ENCODE measurements at regions not wholly inside any gene's neighbourhood (a gene's known extent, or its start where the extent isn't known, plus 50 kb on each side); places are given as distances from the start of the nearest gene placed in this dataset.

GRCh38 chr13:105463011-105463501 lies 1072.4 kb downstream of the EFNB2 start:
- Mint-ChIP-seq H3K4me1 (ENCODE audit: low read depth in 2 of 2) (no peaks in the 10 kb centered on the region), H3K27me3 (no peaks in the 10 kb centered on the region), H3K9me3 (peaks cover 5% of the 10 kb centered on the region), H3K36me3 (no peaks in the 10 kb centered on the region), H3K27ac (no peak overlapping the region), H3K4me3 (no peak overlapping the region)
- no peak for ATAC-seq
- DNase-seq (ENCODE audit: low spot score) = no peak

GRCh38 chr13:105462098-105462497 lies 1073.4 kb downstream of the EFNB2 start:
- Mint-ChIP-seq H3K4me1 (ENCODE audit: low read depth in 2 of 2) (no peaks in the 10 kb centered on the region), H3K4me3 (no peak overlapping the region)

GRCh38 chr13:105452895-105453294 lies 1082.6 kb downstream of the EFNB2 start:
- H3K9me3 Mint-ChIP-seq = peaks cover 2% of the 10 kb centered on the region
- H3K27ac Mint-ChIP-seq = no peak overlapping the region
- no peaks in the 10 kb centered on the region for H3K4me1 Mint-ChIP-seq (ENCODE audit: low read depth in 2 of 2)
- peaks cover 6% of the 10 kb centered on the region for H3K36me3 Mint-ChIP-seq
- H3K4me3 Mint-ChIP-seq = no peak overlapping the region
- no peaks in the 10 kb centered on the region for H3K27me3 Mint-ChIP-seq
- DNase-seq (ENCODE audit: low spot score) = no peak
- ATAC-seq = no peak

More at GRCh38 chr13:105462098-105462497, 1073.4 kb downstream of the EFNB2 start:
- H3K27ac Mint-ChIP-seq = no peak overlapping the region
- H3K9me3 Mint-ChIP-seq = peaks cover 5% of the 10 kb centered on the region
- DNase-seq (ENCODE audit: low spot score) = no peak
- ATAC-seq = no peak
- no peaks in the 10 kb centered on the region for H3K36me3 Mint-ChIP-seq
- no peaks in the 10 kb centered on the region for H3K27me3 Mint-ChIP-seq

- Mint-ChIP-seq H3K27ac (no peak overlapping the region), H3K27me3 (no peaks in the 10 kb centered on the region), H3K36me3 (peaks cover 4% of the 10 kb centered on the region), H3K9me3 (peaks cover 2% of the 10 kb centered on the region), H3K4me3 (no peak overlapping the region), H3K4me1 (ENCODE audit: low read depth in 2 of 2) (peaks cover 3% of the 10 kb centered on the region in 2 donors)
- ATAC-seq = no peak
- DNase-seq (ENCODE audit: low spot score) = no peak
These were observed 1084.7 kb downstream of the EFNB2 start for GRCh38 chr13:105450784-105451183.

- ATAC-seq (no peak), DNase-seq (ENCODE audit: low spot score) (no peak)
- Mint-ChIP-seq H3K27me3 (no peaks in the 10 kb centered on the region), H3K36me3 (no peaks in the 10 kb centered on the region), H3K9me3 (no peaks in the 10 kb centered on the region), H3K27ac (no peak overlapping the region), H3K4me1 (ENCODE audit: low read depth in 2 of 2) (peaks cover 5% of the 10 kb centered on the region in 2 donors), H3K4me3 (no peak overlapping the region)
These were observed 1086.7 kb downstream of the EFNB2 start for GRCh38 chr13:105448811-105449210.

- H3K4me3 Mint-ChIP-seq = peak overlapping the region; percentile 58
- DNase-seq (ENCODE audit: low spot score) (no peak), ATAC-seq (no peak)
- no peaks in the 10 kb centered on the region for H3K36me3 Mint-ChIP-seq
- H3K27ac Mint-ChIP-seq = no peak overlapping the region
- H3K27me3 Mint-ChIP-seq = no peaks in the 10 kb centered on the region
- no peaks in the 10 kb centered on the region for H3K9me3 Mint-ChIP-seq
- H3K4me1 Mint-ChIP-seq (ENCODE audit: low read depth in 2 of 2) = peaks cover 5% of the 10 kb centered on the region in 2 donors
These were observed 1089.3 kb downstream of the EFNB2 start for GRCh38 chr13:105446197-105446596.

- Mint-ChIP-seq H3K27ac (no peak overlapping the region), H3K4me1 (ENCODE audit: low read depth in 2 of 2) (peaks cover 5% of the 10 kb centered on the region in 2 donors), H3K9me3 (no peaks in the 10 kb centered on the region), H3K36me3 (no peaks in the 10 kb centered on the region), H3K27me3 (no peaks in the 10 kb centered on the region), H3K4me3 (peak overlapping the region; percentile 58)
- no peak for DNase-seq (ENCODE audit: low spot score)
- peak in 1 of 2 donors; percentile 52 for ATAC-seq
These were observed 1089.7 kb downstream of the EFNB2 start for GRCh38 chr13:105445796-105446195.

- H3K36me3 Mint-ChIP-seq = no peaks in the 10 kb centered on the region
- ATAC-seq (no peak), DNase-seq (ENCODE audit: low spot score) (no peak)
- H3K4me3 Mint-ChIP-seq = no peak overlapping the region
- H3K4me1 Mint-ChIP-seq (ENCODE audit: low read depth in 2 of 2) = peaks cover 5% of the 10 kb centered on the region in 2 donors
- H3K27ac Mint-ChIP-seq = no peak overlapping the region
- no peaks in the 10 kb centered on the region for H3K27me3 Mint-ChIP-seq
- no peaks in the 10 kb centered on the region for H3K9me3 Mint-ChIP-seq
These were observed 1092.3 kb downstream of the EFNB2 start for GRCh38 chr13:105442949-105443699.

GRCh38 chr13:105442040-105442439 lies 1093.4 kb downstream of the EFNB2 start:
- Mint-ChIP-seq H3K27me3 (no peaks in the 10 kb centered on the region), H3K9me3 (no peaks in the 10 kb centered on the region), H3K4me1 (ENCODE audit: low read depth in 2 of 2) (peaks cover 5% of the 10 kb centered on the region in 2 donors), H3K27ac (no peak overlapping the region), H3K4me3 (no peak overlapping the region), H3K36me3 (no peaks in the 10 kb centered on the region)
- no peak for ATAC-seq
- no peak for DNase-seq (ENCODE audit: low spot score)

- Mint-ChIP-seq H3K36me3 (no peaks in the 10 kb centered on the region), H3K27me3 (no peaks in the 10 kb centered on the region), H3K9me3 (no peaks in the 10 kb centered on the region), H3K27ac (no peak overlapping the region), H3K4me1 (ENCODE audit: low read depth in 2 of 2) (peaks cover 5% of the 10 kb centered on the region in 2 donors), H3K4me3 (no peak overlapping the region)
- DNase-seq (ENCODE audit: low spot score) (no peak), ATAC-seq (no peak)
These were observed 1094.3 kb downstream of the EFNB2 start for GRCh38 chr13:105441051-105441750.

- ATAC-seq (no peak), DNase-seq (ENCODE audit: low spot score) (no peak)
- Mint-ChIP-seq H3K27me3 (peaks cover 0 to 2% of the 10 kb centered on the region in 2 donors), H3K27ac (no peak overlapping the region), H3K9me3 (no peaks in the 10 kb centered on the region), H3K4me3 (no peak overlapping the region), H3K4me1 (ENCODE audit: low read depth in 2 of 2) (no peaks in the 10 kb centered on the region), H3K36me3 (no peaks in the 10 kb centered on the region)
These were observed 1098.5 kb downstream of the EFNB2 start for GRCh38 chr13:105436943-105437342.

- ATAC-seq = no peak
- no peak for DNase-seq (ENCODE audit: low spot score)
- no peaks in the 10 kb centered on the region for H3K9me3 Mint-ChIP-seq
- no peak overlapping the region for H3K4me3 Mint-ChIP-seq
- H3K36me3 Mint-ChIP-seq = no peaks in the 10 kb centered on the region
- no peak overlapping the region for H3K27ac Mint-ChIP-seq
- no peaks in the 10 kb centered on the region for H3K4me1 Mint-ChIP-seq (ENCODE audit: low read depth in 2 of 2)
- H3K27me3 Mint-ChIP-seq = peaks cover 0 to 2% of the 10 kb centered on the region in 2 donors
These were observed 1103.0 kb downstream of the EFNB2 start for GRCh38 chr13:105432438-105432837.

GRCh38 chr13:105428811-105429210 lies 1106.7 kb downstream of the EFNB2 start:
- DNase-seq (ENCODE audit: low spot score) (no peak), ATAC-seq (no peak)
- Mint-ChIP-seq H3K9me3 (no peaks in the 10 kb centered on the region), H3K4me3 (no peak overlapping the region), H3K27me3 (no peaks in the 10 kb centered on the region), H3K27ac (no peak overlapping the region), H3K36me3 (no peaks in the 10 kb centered on the region), H3K4me1 (ENCODE audit: low read depth in 2 of 2) (no peaks in the 10 kb centered on the region)

- no peaks in the 10 kb centered on the region for H3K36me3 Mint-ChIP-seq
- ATAC-seq (no peak), DNase-seq (ENCODE audit: low spot score) (no peak)
- no peaks in the 10 kb centered on the region for H3K4me1 Mint-ChIP-seq (ENCODE audit: low read depth in 2 of 2)
- no peak overlapping the region for H3K4me3 Mint-ChIP-seq
- no peaks in the 10 kb centered on the region for H3K27me3 Mint-ChIP-seq
- no peaks in the 10 kb centered on the region for H3K9me3 Mint-ChIP-seq
- no peak overlapping the region for H3K27ac Mint-ChIP-seq
These were observed 1109.0 kb downstream of the EFNB2 start for GRCh38 chr13:105426441-105426840.
